ENCODE measurements at regions not wholly inside any gene's neighbourhood (a gene's known extent, or its start where the extent isn't known, plus 50 kb on each side); places are given as distances from the start of the nearest gene placed in this dataset.
"Not testable (repeated sequence)": the region's sequence is repeated elsewhere in the genome, so short reads cannot be mapped to it uniquely, and the experiment has no call there.

GRCh38 chr1:157254183-157254582 is 116.0 kb upstream of the ETV3 start:
- not testable (repeated sequence) for TF ChIP-seq USF2 (IDR thresholded peaks at IDR 0.05; ENCODE audit: low read depth, low read length); RAD21 (IDR thresholded peaks at IDR 0.05; ENCODE audit: low read length); CTCF (conservative IDR thresholded peaks at IDR 0.05; ENCODE audit: low read depth, low read length); CEBPB (IDR thresholded peaks at IDR 0.05; ENCODE audit: low read depth, low read length); BHLHE40 (IDR thresholded peaks at IDR 0.05; ENCODE audit: low read depth, low read length); CHD1 (IDR thresholded peaks at IDR 0.05; ENCODE audit: low read depth, low read length); RCOR1 (IDR thresholded peaks at IDR 0.05; ENCODE audit: insufficient replicate concordance, low read length); NFE2L2 (IDR thresholded peaks at IDR 0.05; ENCODE audit: low read depth, low read length); POLR2A (IDR thresholded peaks at IDR 0.05; ENCODE audit: low read depth, low read length); SMC3 (IDR thresholded peaks at IDR 0.05; ENCODE audit: low read depth, low read length)
